ENCODE measurements at regions not wholly inside any gene's neighbourhood (a gene's known extent, or its start where the extent isn't known, plus 50 kb on each side); places are given as distances from the start of the nearest gene placed in this dataset.

- TF ChIP-seq ZNF571 (tag by site-specific recombination; IDR thresholded peaks at IDR 0.05) (no peak), ZNF664 (tag by site-specific recombination; IDR thresholded peaks at IDR 0.05) (no peak), ZNF138 (tag by site-specific recombination; IDR thresholded peaks at IDR 0.05; ENCODE audit: borderline replicate concordance) (no peak), ZFHX2 (tag by site-specific recombination; conservative IDR thresholded peaks at IDR 0.05) (no peak)
Observed at GRCh38 chr22:48279461-48279756, 1517.0 kb downstream of the TBC1D22A start (continued).

GRCh38 chr22:48278620-48279460 is 1516.4 kb downstream of the TBC1D22A start:
- H3K4me1 ChIP-seq (ENCODE audit: control insufficient read depth, insufficient read depth, low read length), result peaks cover 9% of the 10 kb centered on the region
- no peak overlapping the region for H3K4me3 ChIP-seq (ENCODE audit: low read depth, low read length)
- ChIA-PET CTCF (no interaction called here), POLR2A (no interaction called here)
- H3K27ac ChIP-seq (ENCODE audit: extremely low read depth, low read depth, low read length), result peak overlapping the region; percentile 50; the same call in 1 of the 2 replicates
- no peak for TF ChIP-seq HOXC10 (CRISPR knock-in tag; IDR thresholded peaks at IDR 0.05)
- no peak for TF ChIP-seq ZNF354C (tag by site-specific recombination; IDR thresholded peaks at IDR 0.05; ENCODE audit: borderline replicate concordance, low read depth)
- TF ChIP-seq ZNF518A (tag by site-specific recombination; conservative IDR thresholded peaks at IDR 0.05; ENCODE audit: low read depth), result no peak
- TF ChIP-seq ZBTB10 (tag by site-specific recombination; IDR thresholded peaks at IDR 0.05), result no peak
- no peak for TF ChIP-seq ZNF302 (tag by site-specific recombination; IDR thresholded peaks at IDR 0.05; ENCODE audit: low read depth)
- TF ChIP-seq ZNF664 (tag by site-specific recombination; IDR thresholded peaks at IDR 0.05), result no peak
- TF ChIP-seq SETDB1 (IDR thresholded peaks at IDR 0.05; ENCODE audit: insufficient read length, low read length), result no peak
- TF ChIP-seq ZBTB11 (tag by site-specific recombination; conservative IDR thresholded peaks at IDR 0.05; ENCODE audit: low read depth), result no peak
- no peaks in the 10 kb centered on the region for H3K36me3 ChIP-seq (ENCODE audit: control insufficient read depth in 2 of 2, insufficient read depth in 1 of 2, low read length in 2 of 2)
- H3K9me3 ChIP-seq (ENCODE audit: control insufficient read depth, insufficient read depth, low read depth, low read length), result no peaks in the 10 kb centered on the region
